B cell (primary cell): ENCODE measurements at regions not wholly inside any gene's neighbourhood (a gene's known extent, or its start where the extent isn't known, plus 50 kb on each side); places are given as distances from the start of the nearest gene placed in this dataset.

Source experiments
- EZH2 ChIP-seq: IDR thresholded peaks from 2 replicates; pipeline ENCODE4 v1.6.1; 2012; ENCODE audit warnings: borderline replicate concordance, low read depth, mild to moderate bottlenecking, moderate library complexity, low read length; ENCODE audit not compliant: insufficient read depth, poor library complexity, severe bottlenecking
- TF ChIP-seq, protein P1 (sequence below): fragments of 200-600 bp; IDR thresholded peaks from one replicate; pipeline ENCODE4 v1.8.0; 2022; ENCODE audit warnings: antibody characterized with exemption, mild to moderate bottlenecking

DNA sequence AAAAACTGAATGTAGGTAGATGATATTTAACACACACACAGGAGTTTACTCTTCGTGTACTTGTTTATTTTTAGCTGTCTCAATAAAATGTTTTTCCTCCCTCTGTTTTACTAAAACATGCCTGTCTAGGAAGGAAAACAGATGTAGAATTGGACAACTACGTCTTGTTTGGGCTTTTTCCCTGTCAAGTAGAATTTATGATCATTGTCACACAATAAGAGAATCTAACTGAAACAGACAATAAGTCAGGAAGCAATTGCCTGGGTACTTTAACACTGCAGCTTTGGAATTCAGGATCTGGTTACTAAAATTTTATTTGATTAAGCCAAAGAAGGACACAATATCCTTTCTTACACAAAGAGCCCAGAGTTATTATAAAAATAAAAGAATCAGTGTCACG is 164.2 kb downstream of the ZDHHC21 start:
- TF ChIP-seq, protein P1, sequence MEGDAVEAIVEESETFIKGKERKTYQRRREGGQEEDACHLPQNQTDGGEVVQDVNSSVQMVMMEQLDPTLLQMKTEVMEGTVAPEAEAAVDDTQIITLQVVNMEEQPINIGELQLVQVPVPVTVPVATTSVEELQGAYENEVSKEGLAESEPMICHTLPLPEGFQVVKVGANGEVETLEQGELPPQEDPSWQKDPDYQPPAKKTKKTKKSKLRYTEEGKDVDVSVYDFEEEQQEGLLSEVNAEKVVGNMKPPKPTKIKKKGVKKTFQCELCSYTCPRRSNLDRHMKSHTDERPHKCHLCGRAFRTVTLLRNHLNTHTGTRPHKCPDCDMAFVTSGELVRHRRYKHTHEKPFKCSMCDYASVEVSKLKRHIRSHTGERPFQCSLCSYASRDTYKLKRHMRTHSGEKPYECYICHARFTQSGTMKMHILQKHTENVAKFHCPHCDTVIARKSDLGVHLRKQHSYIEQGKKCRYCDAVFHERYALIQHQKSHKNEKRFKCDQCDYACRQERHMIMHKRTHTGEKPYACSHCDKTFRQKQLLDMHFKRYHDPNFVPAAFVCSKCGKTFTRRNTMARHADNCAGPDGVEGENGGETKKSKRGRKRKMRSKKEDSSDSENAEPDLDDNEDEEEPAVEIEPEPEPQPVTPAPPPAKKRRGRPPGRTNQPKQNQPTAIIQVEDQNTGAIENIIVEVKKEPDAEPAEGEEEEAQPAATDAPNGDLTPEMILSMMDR: no peak
- TF ChIP-seq EZH2: no peak
